ENCODE measurements at regions not wholly inside any gene's neighbourhood (a gene's known extent, or its start where the extent isn't known, plus 50 kb on each side); places are given as distances from the start of the nearest gene placed in this dataset.

GRCh38 chr6:112524071-112524470 is 176.9 kb downstream of the RFPL4B start:
- Histone ChIP-seq H3F3A (replicated peaks; ENCODE audit: insufficient read depth) (no peaks in the 10 kb centered on the region), H4K20me1 (ENCODE audit: insufficient read depth) (no peaks in the 10 kb centered on the region), H3K79me2 (ENCODE audit: insufficient read depth) (no peaks in the 10 kb centered on the region), H3K9me3 (no peaks in the 10 kb centered on the region), H3K27ac (ENCODE audit: low read depth in 2 of 2, low read length in 1 of 2) (no peak overlapping the region), H3K9ac (no peak overlapping the region), H3K4me1 (ENCODE audit: control insufficient read depth in 1 of 2, insufficient read depth in 2 of 2, low read depth in 1 of 2, low read length in 1 of 2) (no peaks in the 10 kb centered on the region), H3K4me3 (ENCODE audit: low read depth in 2 of 2, low read length in 1 of 2) (no peak overlapping the region), H3K4me2 (no peak overlapping the region), H3K27me3 (ENCODE audit: insufficient read depth) (no peaks in the 10 kb centered on the region), H3K9me2 (no peaks in the 10 kb centered on the region), H3K36me3 (replicated peaks in 1 of 2; ENCODE audit: control insufficient read depth in 1 of 2, insufficient read depth in 2 of 2, low read length in 1 of 2) (no peaks in the 10 kb centered on the region), H2AFZ (ENCODE audit: low read depth) (no peak overlapping the region)
- ChIA-PET CTCF (no interaction called here), POLR2A (no interaction called here)
- no peak for TF ChIP-seq RAD21 (IDR thresholded peaks at IDR 0.05; ENCODE audit: low read length)
- no peak for TF ChIP-seq MAX (IDR thresholded peaks at IDR 0.05; ENCODE audit: low read depth)
- no peak for TF ChIP-seq USF2 (IDR thresholded peaks at IDR 0.05; ENCODE audit: borderline replicate concordance, low read depth, low read length)
- no peak for TF ChIP-seq FOXJ3 (CRISPR knock-in tag; IDR thresholded peaks at IDR 0.05)
- no peak for TF ChIP-seq YY1 (IDR thresholded peaks at IDR 0.05; ENCODE audit: low read depth)
- no peak for TF ChIP-seq FOSL2 (IDR thresholded peaks at IDR 0.05; ENCODE audit: borderline replicate concordance, low read depth)
- TF ChIP-seq JUND (IDR thresholded peaks at IDR 0.05) = no peak
- 87% methylated on average over 2 of the region's 2 CpGs for WGBS (ENCODE audit: low lambda C conversion rate)
- DNase-seq = no peak

- Histone ChIP-seq H3K27me3 (ENCODE audit: insufficient read depth) (no peaks in the 10 kb centered on the region), H3K9ac (no peak overlapping the region), H2AFZ (ENCODE audit: low read depth) (no peak overlapping the region), H3F3A (replicated peaks; ENCODE audit: insufficient read depth) (no peaks in the 10 kb centered on the region), H3K4me2 (no peak overlapping the region), H3K79me2 (ENCODE audit: insufficient read depth) (no peaks in the 10 kb centered on the region), H4K20me1 (ENCODE audit: insufficient read depth) (no peaks in the 10 kb centered on the region), H3K27ac (ENCODE audit: low read depth in 2 of 2, low read length in 1 of 2) (no peak overlapping the region), H3K4me1 (ENCODE audit: control insufficient read depth in 1 of 2, insufficient read depth in 2 of 2, low read depth in 1 of 2, low read length in 1 of 2) (no peaks in the 10 kb centered on the region), H3K9me3 (no peaks in the 10 kb centered on the region), H3K36me3 (replicated peaks in 1 of 2; ENCODE audit: control insufficient read depth in 1 of 2, insufficient read depth in 2 of 2, low read length in 1 of 2) (no peaks in the 10 kb centered on the region), H3K9me2 (no peaks in the 10 kb centered on the region), H3K4me3 (ENCODE audit: low read depth in 2 of 2, low read length in 1 of 2) (no peak overlapping the region)
- DNase-seq = no peak
- no peak for TF ChIP-seq NFIC (IDR thresholded peaks at IDR 0.05; ENCODE audit: borderline replicate concordance)
- TF ChIP-seq NRF1 (IDR thresholded peaks at IDR 0.05; ENCODE audit: low read depth, low read length) = no peak
- no peak for TF ChIP-seq ZBTB33 (IDR thresholded peaks at IDR 0.05; ENCODE audit: borderline replicate concordance, low read depth)
- TF ChIP-seq GATA2 (CRISPR knock-in tag; IDR thresholded peaks at IDR 0.05) = no peak
- TF ChIP-seq POLR2AphosphoS5 (IDR thresholded peaks at IDR 0.05; ENCODE audit: low read depth, low read length) = no peak
- no peak for TF ChIP-seq RFX5 (IDR thresholded peaks at IDR 0.05; ENCODE audit: low read length)
- no peak for TF ChIP-seq TCF12 (IDR thresholded peaks at IDR 0.05)
- no peak for TF ChIP-seq EZH2phosphoT487 (IDR thresholded peaks at IDR 0.05; ENCODE audit: borderline replicate concordance, low read depth)
- no peak for TF ChIP-seq CTCF (IDR thresholded peaks at IDR 0.05)
- TF ChIP-seq MXI1 (IDR thresholded peaks at IDR 0.05; ENCODE audit: low read depth, low read length) = no peak
- no peak for TF ChIP-seq JUND (IDR thresholded peaks at IDR 0.05)
- no peak for TF ChIP-seq SIN3A (IDR thresholded peaks at IDR 0.05; ENCODE audit: borderline replicate concordance, low read depth, low read length)
- TF ChIP-seq IRF3 (IDR thresholded peaks at IDR 0.05; ENCODE audit: low read depth, low read length) = no peak
- ChIA-PET POLR2A (no interaction called here), CTCF (no interaction called here)
- WGBS (ENCODE audit: low lambda C conversion rate) = 80% methylated on average over 1 of the region's 1 CpG
Observed at GRCh38 chr6:112525749-112526148, 178.6 kb downstream of the RFPL4B start.

Data from SK-N-SH (cell line).